Fibroblast of upper back skin (primary cell): ENCODE measurements at regions not wholly inside any gene's neighbourhood (a gene's known extent, or its start where the extent isn't known, plus 50 kb on each side); places are given as distances from the start of the nearest gene placed in this dataset.
"Not testable (repeated sequence)": the region's sequence is repeated elsewhere in the genome, so short reads cannot be mapped to it uniquely, and the experiment has no call there.

Experiments
- DNase-seq: peaks from one replicate; pipeline ENCODE4 v3.0.0-alpha.2; 2013

DNA sequence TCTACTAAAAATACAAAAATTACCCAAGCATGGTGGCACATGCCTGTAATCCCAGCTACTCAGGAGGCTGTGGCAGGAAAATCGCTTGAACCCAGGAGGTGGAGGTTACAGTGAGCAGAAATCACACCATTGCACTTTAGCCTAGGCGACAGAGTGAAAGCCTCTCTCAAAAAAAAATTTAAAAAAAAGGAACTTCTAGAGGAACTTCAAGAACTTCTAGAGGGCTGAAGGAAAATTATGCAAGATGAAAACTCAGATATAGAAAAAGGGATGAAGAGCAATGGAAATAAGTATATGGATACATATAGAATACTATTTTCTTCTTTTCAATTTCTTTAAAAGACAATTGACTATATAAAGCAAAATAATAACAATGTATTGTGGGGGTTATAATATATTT is 51.2 kb upstream of the PRR5 start:
- DNase-seq = no peak

GRCh38 chr22:44648821-44649565 is 53.0 kb upstream of the PRR5 start:
- peak; percentile 81 for DNase-seq

DNA sequence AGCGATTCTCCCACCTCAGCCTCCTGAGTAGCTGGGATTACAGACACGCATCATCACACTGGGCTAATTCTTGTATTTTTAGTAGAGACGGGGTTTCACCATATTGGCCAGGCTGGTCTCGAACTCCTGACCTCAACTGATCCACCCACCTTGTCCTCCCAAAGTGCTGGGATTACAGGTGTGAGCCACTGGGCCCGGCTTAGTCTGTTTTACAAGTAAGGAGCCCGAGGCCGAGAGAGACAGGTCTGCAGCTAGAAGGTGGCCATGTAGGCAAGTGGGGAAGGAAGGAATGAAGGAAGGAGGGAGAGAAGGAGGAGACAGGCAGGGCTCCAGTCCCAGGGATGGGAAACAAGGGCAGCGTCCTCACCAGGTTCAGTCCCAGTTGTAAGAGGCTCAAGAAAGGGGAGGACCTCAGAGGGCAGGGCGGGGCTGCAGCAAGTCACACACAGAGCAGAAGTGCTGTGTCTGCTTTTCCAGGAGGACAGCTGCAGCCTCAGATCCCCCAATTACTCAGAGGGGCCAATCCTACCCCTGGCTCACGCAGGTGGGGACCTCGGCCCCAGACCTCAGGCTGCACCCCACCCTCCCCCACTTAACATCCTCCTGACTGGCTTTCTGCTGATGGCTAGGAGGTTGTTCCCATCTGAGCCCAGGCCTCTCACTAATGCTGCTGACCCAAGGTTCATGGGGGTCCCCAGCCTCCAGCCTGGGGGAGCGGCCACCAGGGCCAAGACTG is 53.8 kb upstream of the PRR5 start:
- no peak for DNase-seq

GRCh38 chr22:44647141-44647540 is 54.9 kb upstream of the PRR5 start:
- no peak for DNase-seq

DNA sequence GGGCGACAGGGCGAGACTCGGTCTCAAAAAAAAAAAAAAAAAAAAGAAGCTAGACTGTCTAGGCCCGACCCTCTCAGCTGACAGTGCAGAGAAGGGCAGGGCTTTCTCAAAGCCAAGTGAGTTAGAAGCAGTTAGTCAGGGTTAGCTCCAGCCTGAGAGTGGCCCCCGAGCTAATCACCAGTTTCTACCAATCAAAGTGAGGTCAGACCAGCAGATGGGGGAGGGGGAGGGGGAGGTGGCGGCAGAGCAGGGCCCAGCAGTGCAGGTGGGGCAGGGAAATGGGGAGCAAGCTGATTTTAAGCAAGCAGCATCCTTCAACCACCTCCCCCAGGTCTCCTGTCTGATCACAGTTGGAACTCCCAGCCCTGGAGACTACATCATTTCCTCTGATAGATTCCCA is 55.3 kb upstream of the PRR5 start:
- no peak for DNase-seq

DNA sequence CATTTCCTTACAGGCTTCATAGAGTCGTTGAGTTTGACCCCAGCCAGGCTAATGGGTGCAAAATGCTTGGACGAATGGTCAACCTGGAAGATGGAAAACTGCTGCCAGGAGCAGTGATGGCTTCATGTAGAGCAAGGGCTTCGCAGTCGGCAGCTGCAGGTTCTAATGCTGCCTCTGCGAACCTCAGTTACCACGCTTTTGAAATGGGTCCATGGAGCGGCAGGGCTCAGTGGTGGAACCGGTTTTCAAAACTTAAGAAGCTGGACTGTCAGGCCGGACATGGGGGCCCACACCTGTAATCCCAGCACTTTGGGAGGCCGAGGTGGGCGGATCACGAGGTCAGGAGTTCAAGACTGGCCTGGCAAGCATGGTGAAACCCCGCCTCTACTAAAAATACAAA is 55.9 kb upstream of the PRR5 start:
- no peak for DNase-seq

- DNase-seq = no peak
These were observed 56.5 kb upstream of the PRR5 start for GRCh38 chr22:44645531-44645930.

DNA sequence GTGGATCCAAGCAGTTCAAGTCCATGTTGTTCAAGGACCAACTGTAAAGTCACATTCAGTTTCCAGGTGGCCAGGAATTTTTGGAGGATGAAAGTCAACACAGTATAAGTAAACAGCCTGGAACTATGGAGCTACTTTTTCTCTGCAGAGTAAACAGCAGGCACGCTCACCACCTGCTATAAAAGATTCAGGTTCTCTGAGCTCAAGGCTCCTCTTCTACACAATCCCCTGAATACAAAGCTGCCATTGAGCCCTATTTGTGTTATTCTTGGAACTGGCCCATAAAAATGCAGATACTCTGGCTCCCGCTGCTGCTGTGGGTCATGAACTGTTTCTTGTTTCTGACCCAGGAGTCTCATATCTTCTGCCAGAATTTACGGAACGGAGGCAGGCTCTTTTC is 56.9 kb upstream of the PRR5 start:
- no peak for DNase-seq

GRCh38 chr22:44643526-44644101 is 58.4 kb upstream of the PRR5 start:
- DNase-seq = peak; percentile 39

DNA sequence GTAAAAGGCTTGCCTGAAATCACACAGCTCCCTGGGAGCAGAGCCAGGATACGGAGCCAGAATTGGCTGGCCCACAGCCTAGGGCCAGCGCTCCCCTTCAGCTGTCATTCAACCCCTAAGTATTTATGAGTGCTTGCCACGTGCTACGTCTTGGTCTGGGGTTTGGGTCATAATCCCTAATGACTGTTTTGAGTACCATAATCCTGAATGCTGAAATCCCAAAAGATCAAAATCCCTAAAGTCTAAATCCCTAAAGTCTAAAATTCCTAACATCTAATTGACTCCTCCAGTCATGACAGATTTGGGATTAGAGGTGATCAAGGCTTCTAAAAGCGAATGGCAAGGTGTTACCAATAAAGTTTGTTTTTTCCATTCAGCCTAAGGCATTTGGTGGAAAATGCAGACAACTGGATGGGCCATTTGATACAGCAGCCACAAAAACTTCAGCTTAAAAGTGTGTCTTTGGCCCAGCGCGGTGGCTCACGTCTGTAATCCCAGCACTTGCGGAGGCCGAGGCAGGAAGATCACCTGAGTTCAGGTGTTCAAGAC is 59.8 kb upstream of the PRR5 start:
- no peak for DNase-seq

DNA sequence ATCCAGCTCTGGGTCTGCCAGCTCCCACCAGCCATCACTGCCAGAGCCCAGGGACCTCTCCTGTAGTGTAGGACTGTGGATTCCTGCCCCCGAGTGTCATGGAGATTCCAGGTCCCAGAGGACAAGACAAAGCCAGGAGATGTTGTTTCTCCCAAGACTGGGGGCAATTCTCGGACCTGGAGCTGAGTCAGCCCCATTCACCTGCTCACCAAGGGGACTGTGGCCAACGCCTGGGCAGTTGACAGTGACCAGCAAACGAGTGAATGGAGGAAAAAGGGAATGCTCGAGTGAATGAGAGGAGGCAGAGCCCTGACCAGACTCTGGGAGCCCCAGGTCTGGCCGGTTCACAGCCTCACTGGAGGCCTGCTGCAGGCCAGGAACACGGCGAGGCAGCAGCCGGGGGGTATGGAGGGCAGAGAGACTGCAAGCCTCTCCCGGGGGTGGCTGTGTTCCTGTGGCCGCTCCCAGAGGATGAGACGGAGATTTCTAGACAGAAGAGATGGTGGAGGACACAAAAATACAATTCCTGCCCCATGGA is 61.3 kb upstream of the PRR5 start:
- DNase-seq = no peak

DNA sequence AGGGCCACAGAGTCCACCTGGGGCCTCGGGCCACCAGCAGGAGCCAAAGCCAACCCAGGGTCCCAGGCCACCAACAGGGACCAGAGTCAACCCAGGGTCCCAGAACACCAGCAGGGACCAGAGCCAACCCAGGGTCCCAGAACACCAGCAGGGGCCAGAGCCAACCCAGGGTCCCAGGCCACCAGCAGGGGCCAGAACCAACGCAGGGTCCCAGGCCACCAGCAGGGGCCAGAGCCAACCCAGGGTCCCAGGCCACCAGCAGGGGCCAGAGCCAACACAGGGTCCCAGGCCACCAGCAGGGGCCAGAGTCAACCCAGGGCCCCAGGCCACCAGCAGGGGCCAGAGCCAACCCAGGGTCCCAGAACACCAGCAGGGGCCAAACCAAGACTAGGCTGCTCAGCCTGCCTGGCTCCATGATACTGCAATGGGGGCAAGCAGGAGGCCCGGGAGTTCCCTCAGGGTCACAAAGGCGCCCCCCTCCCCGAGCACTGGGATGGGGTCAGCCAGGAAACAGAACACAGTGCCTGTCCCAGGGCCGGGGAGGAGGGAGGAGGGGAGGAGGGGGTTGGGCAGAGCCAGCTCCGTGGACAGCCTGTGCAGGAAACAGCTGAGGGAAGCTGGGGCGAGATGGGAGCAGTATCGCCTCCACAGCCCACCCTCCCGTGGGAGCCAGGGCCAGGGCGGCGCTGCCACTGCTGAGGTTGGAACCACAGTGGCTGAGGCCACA is 62.0 kb upstream of the PRR5 start:
- no peak for DNase-seq

DNA sequence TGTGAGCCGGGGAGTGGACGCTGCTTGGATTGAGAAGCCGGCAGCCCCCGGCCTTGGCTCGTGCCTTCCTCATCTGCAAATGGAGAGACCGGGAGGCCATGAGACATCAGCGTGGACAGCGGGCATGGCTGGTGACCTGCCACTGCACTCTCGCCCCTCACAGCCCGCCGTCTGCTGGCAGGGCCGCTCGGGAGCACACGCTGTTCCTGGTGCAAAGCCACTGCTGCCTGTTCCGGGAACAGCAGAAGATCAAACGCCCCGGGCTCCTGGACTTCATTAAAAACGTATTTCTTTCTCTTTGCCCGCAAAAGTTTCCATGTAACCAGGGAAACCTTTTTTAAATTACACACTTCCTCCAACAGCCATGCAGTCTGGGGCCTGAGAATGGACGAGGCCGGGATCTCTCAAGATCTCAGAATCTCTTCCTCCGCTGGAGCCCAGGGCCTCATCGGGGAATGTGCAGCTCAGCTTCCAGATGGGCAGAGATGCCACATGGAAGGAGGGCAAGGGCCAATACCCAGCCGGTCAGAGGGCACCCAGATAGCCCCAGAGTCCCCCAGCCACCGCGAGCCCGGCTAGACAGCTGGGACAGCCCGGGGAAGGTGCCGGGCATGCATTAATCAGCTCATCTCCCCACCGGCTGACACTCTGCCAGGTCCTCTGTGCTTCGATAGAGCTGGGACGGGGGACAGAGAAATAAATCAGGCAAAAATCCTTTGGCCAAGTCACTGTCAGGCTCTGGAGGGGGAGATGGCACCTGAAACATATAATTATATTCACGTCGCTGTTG is 62.8 kb upstream of the PRR5 start:
- peak; percentile 62 for DNase-seq

DNA sequence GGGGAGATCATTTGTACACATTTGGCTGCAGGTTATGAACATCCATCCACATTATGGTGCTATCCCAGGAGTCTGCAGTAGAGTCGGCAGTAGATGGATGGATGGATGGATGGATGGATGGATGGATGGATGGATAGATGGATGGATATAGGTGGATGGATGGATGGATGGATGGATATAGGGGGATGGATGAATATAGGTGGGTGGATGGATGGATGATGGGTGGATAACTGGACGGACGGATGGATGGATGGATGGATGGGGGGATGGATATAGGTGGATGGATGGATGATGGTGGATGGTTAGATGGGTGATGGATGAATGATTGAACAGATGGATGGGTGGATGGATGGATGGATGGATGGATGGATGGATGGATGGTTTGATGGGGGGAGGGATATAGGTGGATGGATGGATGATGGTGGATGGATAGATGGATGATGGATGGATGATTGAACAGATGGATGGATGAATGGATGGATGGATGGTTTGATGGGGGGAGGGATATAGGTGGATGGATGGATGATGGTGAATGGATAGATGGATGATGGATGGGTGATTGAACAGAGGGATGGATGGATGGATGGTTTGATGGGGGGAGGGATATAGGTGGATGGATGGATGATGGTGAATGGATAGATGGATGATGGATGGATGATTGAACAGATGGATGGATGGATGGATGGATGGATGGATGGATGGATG is 65.3 kb upstream of the PRR5 start:
- DNase-seq = not testable (repeated sequence)

- DNase-seq = not testable (repeated sequence)
These were observed 66.4 kb upstream of the PRR5 start for GRCh38 chr22:44635567-44635966.

DNA sequence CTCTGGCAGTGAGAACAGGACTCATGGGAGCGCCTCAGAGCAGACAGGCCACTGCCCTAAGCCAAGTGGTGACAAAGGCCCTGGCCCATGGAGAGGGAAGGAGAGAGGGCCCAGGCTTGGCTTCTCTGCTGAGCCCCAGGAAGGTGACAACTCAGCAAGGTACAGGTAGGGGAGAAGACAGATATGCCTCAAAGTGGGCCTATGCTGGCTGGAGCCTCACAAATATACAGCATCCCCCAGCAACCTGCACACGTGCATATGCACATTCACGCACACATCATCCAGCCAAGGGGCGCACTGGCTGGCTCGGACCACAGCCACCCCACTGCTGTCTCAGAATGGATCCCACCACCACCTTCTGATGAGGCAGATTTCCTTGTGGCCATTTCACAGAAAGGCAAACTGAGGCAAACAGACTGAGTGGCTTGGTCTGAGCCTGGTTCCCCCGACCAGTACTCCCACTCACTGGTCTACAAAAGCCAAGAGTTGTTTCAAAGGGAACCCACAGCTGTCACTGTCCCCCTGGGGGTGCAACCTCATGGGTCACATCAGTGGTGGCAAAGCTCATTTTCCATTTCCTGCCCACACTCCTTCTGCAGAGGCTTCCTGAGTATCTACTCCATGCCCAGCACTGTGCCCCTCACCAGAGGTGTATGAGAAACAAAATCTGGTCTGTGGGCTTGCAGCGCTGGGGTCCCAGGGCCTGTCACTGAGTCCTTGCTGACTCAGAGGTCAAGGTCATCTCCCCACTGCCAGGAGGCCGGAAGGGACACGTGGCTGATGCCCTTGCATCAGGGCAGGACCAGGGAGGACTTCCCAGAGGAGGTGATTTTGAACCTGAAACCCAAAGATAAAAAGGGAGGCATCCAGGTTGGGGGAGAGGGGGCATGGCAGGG is 67.3 kb upstream of the PRR5 start:
- DNase-seq = no peak

- no peak for DNase-seq
These were observed 68.4 kb upstream of the PRR5 start for GRCh38 chr22:44633647-44634046.

DNA sequence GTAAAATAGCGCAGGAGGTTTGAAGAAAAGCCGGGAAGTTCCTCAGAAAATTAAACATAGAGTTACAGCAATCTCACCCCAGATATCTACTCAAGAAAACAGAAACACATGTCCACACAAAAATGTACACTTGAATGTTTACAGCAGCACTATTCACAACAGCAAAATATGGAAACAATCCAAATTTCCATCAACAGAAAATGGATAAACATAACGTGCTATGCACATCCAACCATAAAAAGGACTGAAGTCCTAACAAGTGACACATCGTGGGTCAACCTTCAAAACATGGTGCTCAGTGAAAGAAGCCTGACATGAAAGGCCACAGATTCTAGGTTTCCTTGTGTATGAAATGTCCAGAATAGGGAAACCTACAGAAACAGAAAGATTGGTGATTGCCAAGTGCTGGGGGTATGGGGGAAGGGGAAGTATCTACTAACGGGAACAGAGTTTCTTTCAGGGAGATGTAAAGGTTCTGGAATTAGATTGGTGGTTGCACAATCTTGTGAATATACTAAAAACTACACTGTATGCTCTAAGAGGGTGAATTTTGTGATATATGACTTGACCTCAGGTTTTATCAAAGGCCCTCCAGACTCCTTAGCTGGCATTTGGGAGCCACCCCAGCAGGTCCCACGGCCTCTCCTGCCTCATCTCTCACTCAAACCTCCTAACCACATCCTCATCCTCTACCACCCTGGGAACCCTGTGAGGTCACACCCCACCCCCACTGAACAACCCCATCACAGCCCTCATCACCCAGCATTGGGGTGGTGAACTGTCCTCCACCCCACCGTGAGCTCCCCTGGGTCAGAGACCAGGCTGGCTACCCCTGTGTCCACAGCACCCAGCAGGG is 69.2 kb upstream of the PRR5 start:
- no peak for DNase-seq

- no peak for DNase-seq
These were observed 71.2 kb upstream of the PRR5 start for GRCh38 chr22:44630826-44631225.
